Sigmoid colon (tissue), 4 donors: ENCODE measurements at regions not wholly inside any gene's neighbourhood (a gene's known extent, or its start where the extent isn't known, plus 50 kb on each side); places are given as distances from the start of the nearest gene placed in this dataset.

Source experiments
- EP300 ChIP-seq, 4 donors: sonication (generic); formaldehyde crosslinking; IDR thresholded peaks; one replicate each; pipeline ENCODE4 v1.6.1; 2017; ENCODE audit warnings: antibody characterized with exemption in 4 of 4
- POLR2A ChIP-seq, 2 donors: fragments of 450-650 bp; IDR thresholded peaks; one replicate each; pipeline ENCODE4 v1.6.1; 2016; ENCODE audit warnings: antibody characterized with exemption in 2 of 2, mild to moderate bottlenecking in 2 of 2, moderate library complexity in 2 of 2
- POLR2AphosphoS5 ChIP-seq, 4 donors: sonication (generic); formaldehyde crosslinking; IDR thresholded peaks; one replicate each; pipeline ENCODE4 v1.6.1; 2017; ENCODE audit warnings: antibody characterized with exemption in 4 of 4
- TF ChIP-seq, protein P1 (sequence below), 4 experiments: fragments of 450-650 bp in 3 of 4; fragments of 200-600 bp in 1 of 4; IDR thresholded peaks; one replicate each; pipeline ENCODE4 v1.5.1; 2016 to 2019; ENCODE audit warnings: antibody characterized with exemption in 4 of 4, mild to moderate bottlenecking in 3 of 4, moderate library complexity in 2 of 4

DNA sequence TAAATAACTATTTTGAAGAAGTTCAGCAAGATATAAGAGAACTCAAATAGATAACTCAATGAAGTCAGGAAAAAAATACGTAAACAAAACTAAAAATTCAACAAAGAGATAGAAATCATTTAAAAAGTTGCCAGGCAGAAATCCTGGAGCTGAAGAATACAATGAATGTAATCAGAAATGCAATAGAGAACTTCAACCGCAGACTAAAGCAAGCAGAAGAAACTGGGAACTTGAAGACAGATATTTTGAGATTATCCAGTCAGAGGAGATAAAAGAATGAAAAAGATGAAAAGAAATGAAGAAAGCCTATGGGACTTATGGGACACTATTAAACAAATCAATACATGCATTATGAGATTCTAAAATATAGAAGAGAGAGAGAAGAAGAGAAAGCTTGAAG, 129.1 kb upstream of the LPAR1 start:
- no peak for TF ChIP-seq EP300 (IDR thresholded peaks at IDR 0.05)
- TF ChIP-seq, protein P1, sequence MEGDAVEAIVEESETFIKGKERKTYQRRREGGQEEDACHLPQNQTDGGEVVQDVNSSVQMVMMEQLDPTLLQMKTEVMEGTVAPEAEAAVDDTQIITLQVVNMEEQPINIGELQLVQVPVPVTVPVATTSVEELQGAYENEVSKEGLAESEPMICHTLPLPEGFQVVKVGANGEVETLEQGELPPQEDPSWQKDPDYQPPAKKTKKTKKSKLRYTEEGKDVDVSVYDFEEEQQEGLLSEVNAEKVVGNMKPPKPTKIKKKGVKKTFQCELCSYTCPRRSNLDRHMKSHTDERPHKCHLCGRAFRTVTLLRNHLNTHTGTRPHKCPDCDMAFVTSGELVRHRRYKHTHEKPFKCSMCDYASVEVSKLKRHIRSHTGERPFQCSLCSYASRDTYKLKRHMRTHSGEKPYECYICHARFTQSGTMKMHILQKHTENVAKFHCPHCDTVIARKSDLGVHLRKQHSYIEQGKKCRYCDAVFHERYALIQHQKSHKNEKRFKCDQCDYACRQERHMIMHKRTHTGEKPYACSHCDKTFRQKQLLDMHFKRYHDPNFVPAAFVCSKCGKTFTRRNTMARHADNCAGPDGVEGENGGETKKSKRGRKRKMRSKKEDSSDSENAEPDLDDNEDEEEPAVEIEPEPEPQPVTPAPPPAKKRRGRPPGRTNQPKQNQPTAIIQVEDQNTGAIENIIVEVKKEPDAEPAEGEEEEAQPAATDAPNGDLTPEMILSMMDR (IDR thresholded peaks at IDR 0.05) = no peak
- TF ChIP-seq POLR2A (IDR thresholded peaks at IDR 0.05) = no peak
- TF ChIP-seq POLR2AphosphoS5 (IDR thresholded peaks at IDR 0.05) = no peak
